HT-29 (cell line): ENCODE measurements at regions not wholly inside any gene's neighbourhood (a gene's known extent, or its start where the extent isn't known, plus 50 kb on each side); places are given as distances from the start of the nearest gene placed in this dataset.

Experiments
- DNase-seq: peaks from one replicate; pipeline ENCODE4 v3.0.0-alpha.2; 2015; ENCODE audit warnings: low spot score

DNA sequence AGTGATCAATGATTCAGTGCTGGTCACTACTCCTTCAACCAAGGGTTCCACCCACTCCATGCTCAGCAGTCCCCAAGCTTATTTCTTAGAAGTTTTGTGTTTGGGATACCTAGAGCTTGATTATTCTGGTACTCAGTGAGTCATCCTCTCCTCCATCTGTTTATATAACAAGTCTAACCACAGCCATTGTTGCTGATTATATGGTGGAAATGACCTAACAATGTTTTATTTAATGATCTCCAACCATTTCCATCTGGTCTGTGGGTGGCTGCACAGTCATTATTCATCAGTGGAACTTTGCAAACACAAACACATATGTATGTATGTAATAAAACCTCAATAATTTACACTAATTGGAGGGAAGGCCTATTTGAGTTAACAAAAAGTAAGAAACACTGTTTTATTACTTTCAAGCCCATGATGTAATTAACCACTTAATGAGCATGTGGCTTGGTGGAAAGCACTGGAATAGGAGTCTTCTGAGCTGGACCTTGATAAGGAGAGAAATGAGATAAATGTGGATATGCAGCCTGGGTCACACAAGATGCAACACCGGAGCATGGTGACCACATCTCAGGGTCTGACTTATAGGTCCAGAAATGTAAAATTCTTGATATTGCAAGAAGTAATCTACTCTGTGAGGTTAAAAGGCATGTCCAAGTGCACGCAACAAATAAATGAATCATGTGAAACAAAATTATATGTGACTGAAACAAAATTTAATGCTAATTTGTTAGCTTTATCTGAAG is 99.0 kb upstream of the WLS start:
- DNase-seq = no peak

GRCh38 chr1:68330391-68330790 is 98.1 kb upstream of the WLS start:
- DNase-seq = no peak

DNA sequence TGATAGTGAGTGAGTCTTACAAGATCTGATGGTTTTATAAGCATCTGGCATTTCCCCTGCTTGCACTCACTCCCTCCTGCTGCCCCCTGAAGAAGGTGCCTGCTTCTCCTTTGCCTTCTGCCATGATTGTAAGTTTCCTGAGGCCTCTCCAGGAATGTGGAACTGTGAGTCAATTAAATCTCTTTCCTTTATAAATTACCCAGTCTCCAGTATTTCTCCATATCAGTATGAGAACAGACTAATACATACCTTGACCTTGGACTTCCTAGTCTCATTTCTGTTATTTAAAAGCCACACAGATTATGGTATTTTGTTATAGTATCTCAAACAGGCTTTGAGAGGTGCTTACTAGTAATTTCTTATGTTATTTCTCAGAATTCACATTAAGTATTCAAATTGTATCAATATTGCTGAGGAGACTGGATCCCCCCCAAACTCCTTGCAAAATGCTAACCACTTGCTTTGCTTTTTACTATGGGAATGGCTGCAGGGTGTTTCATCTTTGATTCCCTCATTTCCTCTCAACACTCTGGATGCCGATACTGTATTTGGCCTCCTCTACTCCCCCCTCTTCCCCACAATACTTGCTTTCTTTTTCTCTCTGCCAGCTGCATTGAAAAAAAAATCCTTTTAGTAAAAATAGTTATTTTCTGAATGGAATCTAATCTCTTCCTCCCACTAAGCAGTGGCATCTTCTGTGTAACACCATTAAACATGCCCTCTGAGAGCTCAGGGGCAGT is 96.9 kb upstream of the WLS start:
- DNase-seq = no peak

- DNase-seq = no peak
Observed at GRCh38 chr1:68328490-68328889, 96.2 kb upstream of the WLS start.

DNA sequence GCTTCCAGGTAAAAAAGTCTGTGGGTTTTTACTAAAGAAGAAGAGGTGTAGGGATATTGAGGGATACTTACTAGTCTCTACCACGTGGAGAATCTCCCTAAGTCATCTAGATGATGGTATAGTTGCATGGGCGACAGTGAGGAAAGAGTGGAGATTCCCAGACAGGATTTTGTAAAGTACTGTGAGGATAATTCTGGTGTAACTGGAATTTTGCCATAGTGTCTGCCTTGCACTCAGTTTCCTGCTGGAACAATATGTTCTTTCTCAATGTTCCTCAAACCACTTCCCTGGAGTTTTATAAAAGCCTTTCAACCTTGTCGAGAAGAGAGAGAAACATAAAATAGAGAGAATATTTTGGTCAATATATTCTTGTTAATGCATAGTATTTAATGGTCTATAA is 95.1 kb upstream of the WLS start:
- no peak for DNase-seq

- DNase-seq = no peak
Observed at GRCh38 chr1:68326481-68326880, 94.2 kb upstream of the WLS start.

DNA sequence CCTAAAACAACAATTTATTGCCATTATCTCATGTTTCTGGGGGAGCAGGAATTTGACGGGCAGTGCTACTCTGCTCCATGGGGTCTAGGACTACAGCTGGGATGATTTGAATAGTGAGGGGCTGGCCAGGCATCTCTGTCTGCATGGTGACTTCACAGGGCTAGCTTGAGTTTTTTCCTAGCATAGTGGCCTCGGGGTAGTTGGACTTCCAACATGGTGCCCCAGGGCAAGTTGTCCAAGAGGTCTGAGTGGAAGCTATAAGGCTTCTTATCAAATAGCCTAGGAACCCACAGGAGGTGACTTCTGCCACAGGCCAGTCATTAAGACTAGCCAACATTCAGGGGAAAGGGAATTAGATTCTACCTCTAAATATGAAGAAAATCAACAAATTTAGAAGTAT is 92.0 kb upstream of the WLS start:
- no peak for DNase-seq

GRCh38 chr1:68322837-68323687 is 90.7 kb upstream of the WLS start:
- DNase-seq = no peak

GRCh38 chr1:68322096-68322495 is 89.8 kb upstream of the WLS start:
- no peak for DNase-seq

DNA sequence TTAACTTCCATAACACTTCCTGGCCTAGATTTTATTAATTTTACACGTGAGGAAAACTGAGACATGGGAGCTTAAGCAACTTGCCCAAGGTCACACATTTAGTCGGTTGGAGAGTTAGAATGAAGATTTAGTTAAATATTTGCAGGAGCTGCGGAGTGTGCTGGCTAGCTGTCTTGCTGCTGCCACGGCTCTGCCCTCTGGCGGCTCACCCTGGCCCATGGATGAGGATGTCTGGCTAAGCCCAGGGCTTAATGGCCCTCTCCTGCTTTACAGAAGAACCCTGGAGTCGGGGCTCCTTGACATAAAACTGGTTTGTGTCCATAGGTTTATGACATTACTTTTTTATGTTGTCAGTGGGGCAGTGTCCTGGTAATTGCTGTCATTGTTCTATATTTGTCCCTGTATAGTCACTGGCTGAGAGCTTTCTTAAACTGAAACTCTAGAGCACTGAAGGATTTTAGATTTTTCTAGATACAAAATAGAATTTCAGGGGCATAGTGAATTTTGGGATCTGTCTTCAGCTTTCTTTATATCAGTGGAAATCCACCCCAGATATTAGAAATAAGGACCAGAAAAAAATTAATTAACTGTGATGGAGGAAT is 88.9 kb upstream of the WLS start:
- peak; percentile 71 for DNase-seq

GRCh38 chr1:68320349-68320748 is 88.0 kb upstream of the WLS start:
- DNase-seq = no peak

GRCh38 chr1:68319907-68320306 is 87.6 kb upstream of the WLS start:
- DNase-seq = no peak

GRCh38 chr1:68317543-68317942 is 85.2 kb upstream of the WLS start:
- DNase-seq = no peak

GRCh38 chr1:68314151-68314780 is 81.9 kb upstream of the WLS start:
- DNase-seq = no peak

DNA sequence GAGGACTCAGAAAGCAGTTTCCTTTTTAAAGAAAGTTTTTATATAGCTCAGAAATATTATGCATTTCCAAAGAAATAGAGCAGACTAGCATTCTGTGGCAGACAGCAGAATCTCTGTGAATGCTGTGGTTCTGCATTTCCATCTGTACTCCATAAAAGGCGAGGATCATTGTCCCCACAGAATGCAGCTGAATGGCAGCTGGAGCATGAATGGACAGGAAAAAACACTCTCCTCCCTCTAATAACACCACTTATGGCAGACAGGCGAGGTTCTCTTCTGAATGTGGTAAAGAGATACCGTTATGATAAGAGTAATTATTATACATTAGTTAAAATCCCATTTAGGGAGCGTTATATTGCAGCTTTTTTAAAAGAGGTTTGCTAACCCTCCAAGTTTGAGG is 81.4 kb upstream of the WLS start:
- no peak for DNase-seq

GRCh38 chr1:68308034-68308433 is 75.7 kb upstream of the WLS start:
- no peak for DNase-seq

DNA sequence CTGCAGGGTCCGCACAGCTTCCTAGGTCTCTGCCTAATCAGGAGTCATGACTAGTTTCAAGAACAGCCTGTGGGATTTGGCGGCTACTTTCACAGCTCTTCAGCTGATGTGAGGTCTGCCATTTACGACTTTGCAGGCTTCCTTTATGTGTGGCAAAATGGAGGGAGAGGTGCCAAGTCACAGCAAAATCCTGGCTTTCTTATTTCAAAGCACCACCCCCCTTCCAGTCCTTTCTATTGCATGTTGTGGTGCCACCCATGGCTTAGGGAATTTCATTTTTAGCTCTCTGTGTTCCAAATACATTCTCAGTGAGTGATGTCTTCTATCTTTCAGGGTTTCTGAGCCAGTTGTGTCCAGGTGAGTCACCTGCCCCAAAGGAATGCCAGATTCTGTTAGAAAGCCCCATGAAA is 75.1 kb upstream of the WLS start:
- DNase-seq = no peak

- no peak for DNase-seq
Observed at GRCh38 chr1:68301471-68302001, 69.2 kb upstream of the WLS start.

- no peak for DNase-seq
Observed at GRCh38 chr1:68294367-68295066, 62.2 kb upstream of the WLS start.

DNA sequence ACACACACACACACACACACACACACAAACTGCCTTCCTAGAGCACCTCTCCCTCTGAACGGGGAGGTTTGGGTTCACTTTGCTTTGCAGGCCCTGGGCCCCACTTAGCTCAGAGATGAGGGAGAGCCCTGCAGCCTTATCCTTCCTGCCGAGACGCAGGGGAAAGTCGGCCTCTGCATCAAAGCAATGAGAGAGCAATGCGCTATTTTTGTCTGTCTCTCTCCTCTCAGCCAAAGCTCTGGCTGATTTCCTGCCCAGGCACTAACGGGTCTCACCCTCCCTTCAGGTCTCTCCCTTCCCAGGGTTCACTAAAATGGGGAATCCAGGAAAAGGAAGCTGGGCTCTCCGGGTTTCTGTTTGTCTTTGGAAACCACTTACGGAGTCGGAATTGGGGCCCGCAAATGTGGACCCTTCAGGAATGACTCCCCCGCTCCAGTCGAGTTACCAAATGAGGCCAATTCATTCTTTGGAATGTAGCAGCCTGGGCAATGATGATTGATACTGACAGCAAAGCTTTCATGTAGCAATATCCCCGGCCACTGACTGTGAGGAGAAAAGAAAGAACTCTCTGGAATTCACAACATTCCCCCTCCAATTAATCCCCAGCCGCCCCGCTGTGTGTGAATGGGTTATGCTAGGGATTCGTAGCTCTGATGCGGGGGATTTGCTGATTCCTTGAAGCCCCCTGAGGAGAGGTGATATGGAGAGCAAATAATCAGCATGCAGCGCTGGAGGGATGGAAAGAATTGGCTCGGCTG is 61.5 kb upstream of the WLS start:
- DNase-seq = no peak
